ENCODE measurements at regions not wholly inside any gene's neighbourhood (a gene's known extent, or its start where the extent isn't known, plus 50 kb on each side); places are given as distances from the start of the nearest gene placed in this dataset.
A peak's percentile ranks its signal among the peaks of the same experiment; 100 is the strongest.

DNA sequence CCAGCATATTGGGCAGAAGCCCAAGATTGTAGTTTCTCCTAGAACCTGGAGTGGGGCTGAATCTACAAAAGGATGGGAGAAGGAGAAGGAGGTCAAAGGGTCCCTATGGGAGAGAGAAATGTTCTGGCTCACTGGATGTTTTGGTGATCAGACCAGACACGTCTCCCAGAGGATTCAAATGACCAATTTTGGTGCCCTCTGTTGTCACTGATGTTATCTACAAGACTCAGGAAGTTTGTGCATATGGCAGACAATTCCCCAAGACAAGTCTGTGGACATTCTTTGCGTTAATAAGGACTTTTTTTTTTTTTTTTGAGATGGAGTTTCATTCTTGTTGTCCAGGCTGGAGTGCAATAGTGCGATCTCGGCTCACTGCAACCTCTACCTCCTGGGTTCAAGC is 137.2 kb upstream of the SMARCA2 start:
- DNase-seq (ENCODE audit: low read depth), result no peak
- TF ChIP-seq, protein P1, sequence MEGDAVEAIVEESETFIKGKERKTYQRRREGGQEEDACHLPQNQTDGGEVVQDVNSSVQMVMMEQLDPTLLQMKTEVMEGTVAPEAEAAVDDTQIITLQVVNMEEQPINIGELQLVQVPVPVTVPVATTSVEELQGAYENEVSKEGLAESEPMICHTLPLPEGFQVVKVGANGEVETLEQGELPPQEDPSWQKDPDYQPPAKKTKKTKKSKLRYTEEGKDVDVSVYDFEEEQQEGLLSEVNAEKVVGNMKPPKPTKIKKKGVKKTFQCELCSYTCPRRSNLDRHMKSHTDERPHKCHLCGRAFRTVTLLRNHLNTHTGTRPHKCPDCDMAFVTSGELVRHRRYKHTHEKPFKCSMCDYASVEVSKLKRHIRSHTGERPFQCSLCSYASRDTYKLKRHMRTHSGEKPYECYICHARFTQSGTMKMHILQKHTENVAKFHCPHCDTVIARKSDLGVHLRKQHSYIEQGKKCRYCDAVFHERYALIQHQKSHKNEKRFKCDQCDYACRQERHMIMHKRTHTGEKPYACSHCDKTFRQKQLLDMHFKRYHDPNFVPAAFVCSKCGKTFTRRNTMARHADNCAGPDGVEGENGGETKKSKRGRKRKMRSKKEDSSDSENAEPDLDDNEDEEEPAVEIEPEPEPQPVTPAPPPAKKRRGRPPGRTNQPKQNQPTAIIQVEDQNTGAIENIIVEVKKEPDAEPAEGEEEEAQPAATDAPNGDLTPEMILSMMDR (IDR thresholded peaks at IDR 0.05; ENCODE audit: low read depth, low read length, missing control alignments), result no peak
- no peak overlapping the region for H3K4me3 ChIP-seq (ENCODE audit: low read depth, low read length)

GRCh38 chr9:1878811-1879210 is 136.3 kb upstream of the SMARCA2 start:
- peak overlapping the region; percentile 24; the same call in 1 of the 2 replicates for H3K4me3 ChIP-seq (ENCODE audit: low read depth, low read length)
- no peak for DNase-seq (ENCODE audit: low read depth)
- TF ChIP-seq, protein P1 (IDR thresholded peaks at IDR 0.05; ENCODE audit: low read depth, low read length, missing control alignments), result no peak

GRCh38 chr9:1879501-1879900 is 135.6 kb upstream of the SMARCA2 start:
- no peak overlapping the region; the same call in 1 of the 2 replicates for H3K4me3 ChIP-seq (ENCODE audit: low read depth, low read length)
- DNase-seq (ENCODE audit: low read depth), result peak; percentile 76
- TF ChIP-seq, protein P1 (IDR thresholded peaks at IDR 0.05; ENCODE audit: low read depth, low read length, missing control alignments), result no peak

DNA sequence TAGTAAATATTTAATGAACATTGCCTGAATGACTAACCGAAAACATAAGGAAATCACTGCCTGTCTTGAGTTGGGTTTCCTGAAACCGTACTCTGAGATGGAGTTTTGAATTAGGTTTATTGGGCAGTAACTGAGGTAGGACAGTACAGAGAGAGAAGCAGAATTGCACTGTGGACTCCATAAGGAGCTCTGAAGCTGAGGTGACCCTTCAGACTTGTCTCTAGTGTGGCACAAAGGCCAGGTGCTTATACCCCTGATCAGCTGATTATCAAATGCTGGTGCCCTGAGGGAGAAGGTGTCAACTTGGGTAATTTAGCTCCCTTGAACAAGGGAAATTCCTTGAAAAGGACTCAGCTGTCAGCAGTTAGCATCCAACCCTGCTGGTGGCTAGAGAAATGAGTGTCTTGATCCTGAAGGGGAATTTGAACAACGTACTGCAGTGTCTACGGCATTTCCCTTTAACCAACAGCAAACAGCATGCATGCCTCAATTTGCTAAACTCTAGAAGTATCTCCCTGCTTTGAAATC is 135.0 kb upstream of the SMARCA2 start:
- TF ChIP-seq, protein P1 (IDR thresholded peaks at IDR 0.05; ENCODE audit: low read depth, low read length, missing control alignments), result no peak
- H3K4me3 ChIP-seq (ENCODE audit: low read depth, low read length), result peak overlapping the region; percentile 4; the same call in 1 of the 2 replicates
- DNase-seq (ENCODE audit: low read depth), result peak; percentile 67

GRCh38 chr9:1881708-1882295 is 133.3 kb upstream of the SMARCA2 start:
- no peak overlapping the region for H3K4me3 ChIP-seq (ENCODE audit: low read depth, low read length)
- DNase-seq (ENCODE audit: low read depth), result no peak
- TF ChIP-seq, protein P1 (IDR thresholded peaks at IDR 0.05; ENCODE audit: low read depth, low read length, missing control alignments), result no peak

DNA sequence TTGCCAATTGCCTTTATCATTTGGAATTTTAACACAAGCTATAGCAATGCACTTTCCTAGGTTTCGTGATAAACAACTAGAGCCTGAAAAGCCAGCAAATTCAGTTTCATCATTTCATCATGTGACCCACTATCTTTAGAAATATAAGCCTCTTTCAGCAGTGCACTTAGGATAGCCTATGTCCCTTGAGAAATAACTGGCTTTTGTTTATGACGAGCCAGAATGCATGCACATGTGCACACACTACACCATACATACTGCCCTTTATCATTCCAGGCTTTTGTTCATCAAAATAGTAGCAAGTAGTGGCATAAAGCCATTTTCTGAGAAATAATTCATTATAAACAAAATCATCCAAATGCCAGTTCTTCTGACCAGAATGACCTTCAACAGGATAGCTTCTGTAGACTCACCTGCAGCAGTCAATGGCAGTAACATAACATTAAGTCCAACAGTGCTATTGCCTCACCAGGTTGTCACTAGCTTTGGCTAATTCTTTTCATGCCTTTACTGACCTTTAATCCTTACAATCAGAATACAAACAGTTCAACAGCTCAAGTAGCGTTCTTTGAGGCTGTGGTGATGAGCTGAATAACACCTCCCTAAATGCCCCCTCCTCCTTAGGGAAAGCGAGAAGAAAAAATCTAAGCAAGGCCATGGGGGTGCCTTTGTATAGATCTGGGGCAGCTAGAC is 132.3 kb upstream of the SMARCA2 start:
- TF ChIP-seq, protein P1 (IDR thresholded peaks at IDR 0.05; ENCODE audit: low read depth, low read length, missing control alignments), result no peak
- H3K4me3 ChIP-seq (ENCODE audit: low read depth, low read length), result no peak overlapping the region
- no peak for DNase-seq (ENCODE audit: low read depth)

All from GM12864 (cell line).